ENCODE measurements at regions not wholly inside any gene's neighbourhood (a gene's known extent, or its start where the extent isn't known, plus 50 kb on each side); places are given as distances from the start of the nearest gene placed in this dataset.

DNA sequence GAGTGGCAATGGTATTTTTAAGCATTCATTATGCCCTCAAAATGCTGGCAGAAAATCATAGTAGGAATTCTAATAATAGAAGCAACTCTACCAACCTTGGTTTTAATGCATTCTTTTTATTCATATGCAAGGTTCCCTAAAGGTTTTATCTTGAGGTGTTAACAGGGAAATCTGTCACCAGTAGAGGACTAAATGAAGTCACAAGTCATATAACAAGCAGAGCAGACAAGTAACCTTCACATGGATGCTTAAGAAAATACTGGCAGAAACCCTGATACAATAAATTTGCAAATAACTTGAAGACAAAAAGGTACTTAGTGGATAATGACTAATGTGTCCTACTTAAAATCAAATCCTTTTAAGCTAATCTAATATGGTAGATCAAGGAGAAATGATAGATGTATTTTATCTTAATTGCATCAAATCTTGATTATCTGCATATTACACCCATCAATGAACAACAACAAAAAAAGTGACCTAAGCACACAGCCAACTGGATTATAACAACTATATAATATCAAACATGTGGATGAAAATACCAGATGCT lies 73.3 kb downstream of the RFC3 start:
- no peaks in the 10 kb centered on the region for H3K79me2 ChIP-seq (ENCODE audit: control insufficient read depth, insufficient read depth, low read length)
- ChIA-PET CTCF (interaction anchor here (1.4 kb wide), 1 partner anchor 12 kb away, joined by 7 read pairs; no protein-coding TSS in a partner anchor), POLR2A (no interaction called here)
- no peak overlapping the region for H3K4me3 ChIP-seq (replicated peaks in 1 of 3; ENCODE audit: insufficient read depth in 1 of 3, low read depth in 1 of 3, low read length in 3 of 3)
- no peaks in the 10 kb centered on the region for H3K9me1 ChIP-seq (replicated peaks; ENCODE audit: control insufficient read depth, extremely low read depth, insufficient read depth, low read length)
- DNase-seq (ENCODE audit: low read depth, low spot score) (no peak), FAIRE-seq (no peak)
- no peak overlapping the region for H3K4me2 ChIP-seq (ENCODE audit: insufficient read depth, low read length)
- no peak overlapping the region for H3K9ac ChIP-seq (replicated peaks; ENCODE audit: extremely low read depth, insufficient read depth, low read length)
- H3K4me1 ChIP-seq (ENCODE audit: control insufficient read depth, extremely low read depth, insufficient read depth, low read length), result no peaks in the 10 kb centered on the region
- no peaks in the 10 kb centered on the region for H4K20me1 ChIP-seq (replicated peaks; ENCODE audit: control insufficient read depth, extremely low read depth, insufficient read depth, low read length)
- dilution Hi-C loops (cut with MboI; ENCODE audit: extremely low pct_ligation_motif_present, low sequenced_read_pairs) (no loop called here), intact Hi-C loops (cut with micrococcal nuclease) (no loop called here)
- no peak overlapping the region for H2AFZ ChIP-seq (ENCODE audit: low read depth, low read length)
- no peaks in the 10 kb centered on the region for H3K9me3 ChIP-seq (replicated peaks; ENCODE audit: control insufficient read depth, insufficient read depth, low read length)
- TF ChIP-seq GATA2 (IDR thresholded peaks at IDR 0.05; ENCODE audit: insufficient read depth, insufficient read length, low read depth, low read length) (no peak), MYC (IDR thresholded peaks at IDR 0.05; ENCODE audit: low read depth, low read length) (no peak), POLR2AphosphoS5 (IDR thresholded peaks at IDR 0.05; ENCODE audit: insufficient read depth, low read depth, low read length) (no peak), JUN (IDR thresholded peaks at IDR 0.05; ENCODE audit: borderline replicate concordance, insufficient read depth, insufficient read length, low read depth) (no peak), FOS (IDR thresholded peaks at IDR 0.05; ENCODE audit: borderline replicate concordance, insufficient read depth, low read length) (no peak), POLR2A (IDR thresholded peaks at IDR 0.05; ENCODE audit: low read depth, low read length) (no peak), EZH2 (IDR thresholded peaks at IDR 0.05; ENCODE audit: borderline replicate concordance, low read depth, low read length, severe bottlenecking) (no peak)
- TF ChIP-seq, protein P1, sequence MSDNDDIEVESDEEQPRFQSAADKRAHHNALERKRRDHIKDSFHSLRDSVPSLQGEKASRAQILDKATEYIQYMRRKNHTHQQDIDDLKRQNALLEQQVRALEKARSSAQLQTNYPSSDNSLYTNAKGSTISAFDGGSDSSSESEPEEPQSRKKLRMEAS (IDR thresholded peaks at IDR 0.05; ENCODE audit: insufficient read depth, insufficient read length), result no peak
- TF ChIP-seq, protein P2, sequence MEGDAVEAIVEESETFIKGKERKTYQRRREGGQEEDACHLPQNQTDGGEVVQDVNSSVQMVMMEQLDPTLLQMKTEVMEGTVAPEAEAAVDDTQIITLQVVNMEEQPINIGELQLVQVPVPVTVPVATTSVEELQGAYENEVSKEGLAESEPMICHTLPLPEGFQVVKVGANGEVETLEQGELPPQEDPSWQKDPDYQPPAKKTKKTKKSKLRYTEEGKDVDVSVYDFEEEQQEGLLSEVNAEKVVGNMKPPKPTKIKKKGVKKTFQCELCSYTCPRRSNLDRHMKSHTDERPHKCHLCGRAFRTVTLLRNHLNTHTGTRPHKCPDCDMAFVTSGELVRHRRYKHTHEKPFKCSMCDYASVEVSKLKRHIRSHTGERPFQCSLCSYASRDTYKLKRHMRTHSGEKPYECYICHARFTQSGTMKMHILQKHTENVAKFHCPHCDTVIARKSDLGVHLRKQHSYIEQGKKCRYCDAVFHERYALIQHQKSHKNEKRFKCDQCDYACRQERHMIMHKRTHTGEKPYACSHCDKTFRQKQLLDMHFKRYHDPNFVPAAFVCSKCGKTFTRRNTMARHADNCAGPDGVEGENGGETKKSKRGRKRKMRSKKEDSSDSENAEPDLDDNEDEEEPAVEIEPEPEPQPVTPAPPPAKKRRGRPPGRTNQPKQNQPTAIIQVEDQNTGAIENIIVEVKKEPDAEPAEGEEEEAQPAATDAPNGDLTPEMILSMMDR (IDR thresholded peaks at IDR 0.05; ENCODE audit: extremely low read depth in 1 of 2, insufficient read depth in 1 of 2, low read depth in 1 of 2, low read length in 2 of 2), result no peak
- no TSS peak for BruUV-seq (replicated peaks)
- H3K27ac ChIP-seq (ENCODE audit: insufficient read depth, low read depth, low read length), result no peak overlapping the region
- H3K27me3 ChIP-seq (ENCODE audit: control insufficient read depth in 2 of 2, insufficient read depth in 2 of 2, low read length in 2 of 2), result no peaks in the 10 kb centered on the region
- H3K36me3 ChIP-seq (ENCODE audit: control insufficient read depth in 2 of 2, extremely low read depth in 1 of 2, insufficient read depth in 2 of 2, low read length in 2 of 2), result no peaks in the 10 kb centered on the region
